ENCODE measurements at regions not wholly inside any gene's neighbourhood (a gene's known extent, or its start where the extent isn't known, plus 50 kb on each side); places are given as distances from the start of the nearest gene placed in this dataset.

GRCh38 chr3:30269751-30270445 is 336.5 kb upstream of the TGFBR2 start:
- DNase-seq, result no peak

GRCh38 chr3:30271781-30272180 is 334.6 kb upstream of the TGFBR2 start:
- DNase-seq, result no peak

GRCh38 chr3:30273304-30274072 is 332.9 kb upstream of the TGFBR2 start:
- no peak for DNase-seq

GRCh38 chr3:30277494-30277893 is 328.9 kb upstream of the TGFBR2 start:
- DNase-seq, result no peak

GRCh38 chr3:30281526-30281925 is 324.9 kb upstream of the TGFBR2 start:
- DNase-seq, result no peak

GRCh38 chr3:30282154-30282696 is 324.2 kb upstream of the TGFBR2 start:
- DNase-seq, result no peak

- DNase-seq, result no peak
These were observed 321.0 kb upstream of the TGFBR2 start for GRCh38 chr3:30285188-30286006.

GRCh38 chr3:30286007-30286669 is 320.3 kb upstream of the TGFBR2 start:
- peak; percentile 53 to 67 for DNase-seq

- no peak for DNase-seq
These were observed 319.6 kb upstream of the TGFBR2 start for GRCh38 chr3:30286811-30287210.

- no peak for DNase-seq
These were observed 317.6 kb upstream of the TGFBR2 start for GRCh38 chr3:30288830-30289229.

- DNase-seq, result no peak
These were observed 317.1 kb upstream of the TGFBR2 start for GRCh38 chr3:30289324-30289723.

GRCh38 chr3:30289766-30290165 is 316.6 kb upstream of the TGFBR2 start:
- DNase-seq, result no peak

- no peak for DNase-seq
These were observed 315.9 kb upstream of the TGFBR2 start for GRCh38 chr3:30290479-30290878.

GRCh38 chr3:30292192-30292893 is 314.1 kb upstream of the TGFBR2 start:
- DNase-seq, result no peak

GRCh38 chr3:30293621-30294240 is 312.7 kb upstream of the TGFBR2 start:
- DNase-seq, result no peak

GRCh38 chr3:30294241-30294667 is 312.1 kb upstream of the TGFBR2 start:
- DNase-seq, result no peak

GRCh38 chr3:30297112-30297511 is 309.3 kb upstream of the TGFBR2 start:
- no peak for DNase-seq

GRCh38 chr3:30299674-30300385 is 306.6 kb upstream of the TGFBR2 start:
- DNase-seq, result no peak

GRCh38 chr3:30300809-30301208 is 305.6 kb upstream of the TGFBR2 start:
- no peak for DNase-seq

- DNase-seq, result no peak
These were observed 304.4 kb upstream of the TGFBR2 start for GRCh38 chr3:30302027-30302426.

- no peak for DNase-seq
These were observed 302.6 kb upstream of the TGFBR2 start for GRCh38 chr3:30303770-30304169.

All from SHP77 (cell line).